Neural cell (in vitro differentiated cells): ENCODE measurements at regions not wholly inside any gene's neighbourhood (a gene's known extent, or its start where the extent isn't known, plus 50 kb on each side); places are given as distances from the start of the nearest gene placed in this dataset.

Experiments used
- H2AFZ ChIP-seq: fragments of 200-600, 300-800 bp; sonication (generic), shearing (Covaris generic); 2 replicates; pipeline ENCODE4 v1.6.0; 2014; ENCODE audit warnings: low read depth, mild to moderate bottlenecking, antibody characterized with exemption, low read length, moderate library complexity
- H3F3A ChIP-seq: fragments of 200-600 bp; shearing (Covaris generic); 2 replicates; pipeline ENCODE4 v1.6.1; 2016; ENCODE audit warnings: mild to moderate bottlenecking, moderate library complexity, mixed read lengths, antibody characterized with exemption, low read length; ENCODE audit not compliant: insufficient read depth, poor library complexity, severe bottlenecking
- H3K27ac ChIP-seq: fragments of 200-600, 300-800 bp; sonication (generic), shearing (Covaris generic); 2 replicates; pipeline ENCODE4 v1.5.1; 2014; ENCODE audit warnings: mild to moderate bottlenecking, low read length, moderate library complexity
- H3K27me3 ChIP-seq: fragments of 300-800, 200-600 bp; sonication (generic), shearing (Covaris generic); 2 replicates; pipeline ENCODE4 v1.6.0; 2014; ENCODE audit warnings: mild to moderate bottlenecking, low read depth, low read length, moderate library complexity; ENCODE audit not compliant: insufficient read depth
- H3K36me3 ChIP-seq: fragments of 300-800, 200-600 bp; sonication (generic), shearing (Covaris generic); 2 replicates; pipeline ENCODE4 v1.5.1; 2014; ENCODE audit warnings: mild to moderate bottlenecking, antibody characterized with exemption, low read length, moderate library complexity; ENCODE audit not compliant: insufficient read depth
- H3K4me2 ChIP-seq: fragments of 300-800, 200-600 bp; sonication (generic), shearing (Covaris generic); 2 replicates; pipeline ENCODE4 v1.6.0; 2014; ENCODE audit warnings: mild to moderate bottlenecking, low read length
- H3K4me3 ChIP-seq: fragments of 300-800, 200-600 bp; sonication (generic), shearing (Covaris generic); 2 replicates; pipeline ENCODE4 v1.5.1; 2014; ENCODE audit warnings: mild to moderate bottlenecking, low read length, moderate library complexity
- H3K79me2 ChIP-seq: fragments of 200-600 bp; shearing (Covaris generic); replicated peaks from 2 replicates; pipeline ENCODE4 v1.6.0; 2014; ENCODE audit warnings: mild to moderate bottlenecking, low read length, moderate library complexity; ENCODE audit not compliant: insufficient read depth
- H3K9ac ChIP-seq: fragments of 300-800, 200-600 bp; sonication (generic), shearing (Covaris generic); 2 replicates; pipeline ENCODE4 v1.6.1; 2016; ENCODE audit warnings: mild to moderate bottlenecking, low read length, mixed read lengths
- H3K9me2 ChIP-seq: fragments of 200-600 bp; shearing (Covaris generic); 2 replicates; pipeline ENCODE4 v1.6.1; 2016; ENCODE audit warnings: mild to moderate bottlenecking, low read length, mixed read lengths; ENCODE audit not compliant: insufficient read depth
- H3K9me3 ChIP-seq: fragments of 200-600, 300-800 bp; sonication (generic), shearing (Covaris generic); 2 replicates; pipeline ENCODE4 v1.6.1; 2016; ENCODE audit warnings: mild to moderate bottlenecking, mixed run types, low read length, moderate library complexity, mixed read lengths
- H4K20me1 ChIP-seq: fragments of 200-600 bp; shearing (Covaris generic); 2 replicates; pipeline ENCODE4 v1.6.1; 2016; ENCODE audit warnings: mild to moderate bottlenecking, mixed run types; ENCODE audit not compliant: insufficient read depth
- EP300 ChIP-seq: fragments of 450-650 bp; conservative IDR thresholded peaks from 2 replicates; pipeline ENCODE4 v1.6.1; 2014; ENCODE audit warnings: antibody characterized with exemption, mild to moderate bottlenecking, moderate library complexity; ENCODE audit not compliant: poor library complexity, severe bottlenecking
- EZH2 ChIP-seq: fragments of 200-600, 300-800 bp; shearing (Covaris generic), sonication (generic); IDR thresholded peaks from 2 replicates; pipeline ENCODE4 v1.6.1; 2014; ENCODE audit warnings: antibody characterized with exemption, low read length, borderline replicate concordance, mild to moderate bottlenecking; ENCODE audit not compliant: insufficient read depth, poor library complexity, severe bottlenecking
- MXI1 ChIP-seq: fragments of 450-650 bp; conservative IDR thresholded peaks from 2 replicates; pipeline ENCODE4 v1.6.1; 2014; ENCODE audit warnings: antibody characterized with exemption, mild to moderate bottlenecking; ENCODE audit not compliant: poor library complexity, severe bottlenecking
- POLR2AphosphoS5 ChIP-seq: IDR thresholded peaks from 2 replicates; pipeline ENCODE4 v1.6.1; 2012
- RAD21 ChIP-seq: fragments of 450-650 bp; conservative IDR thresholded peaks from 2 replicates; pipeline ENCODE4 v1.6.1; 2014; ENCODE audit warnings: antibody characterized with exemption, mild to moderate bottlenecking, moderate library complexity
- SMC3 ChIP-seq: fragments of 450-650 bp; conservative IDR thresholded peaks from 2 replicates; pipeline ENCODE4 v1.6.1; 2014; ENCODE audit warnings: antibody characterized with exemption, mild to moderate bottlenecking, moderate library complexity; ENCODE audit not compliant: poor library complexity
- TAF1 ChIP-seq: IDR thresholded peaks from 2 replicates; pipeline ENCODE4 v1.6.1; 2012; ENCODE audit warnings: low read depth
- TF ChIP-seq, protein P1 (sequence below): fragments of 450-650 bp; IDR thresholded peaks from 2 replicates; pipeline ENCODE4 v1.5.1; 2014; ENCODE audit warnings: antibody characterized with exemption, mild to moderate bottlenecking, moderate library complexity; ENCODE audit not compliant: poor library complexity, severe bottlenecking

DNA sequence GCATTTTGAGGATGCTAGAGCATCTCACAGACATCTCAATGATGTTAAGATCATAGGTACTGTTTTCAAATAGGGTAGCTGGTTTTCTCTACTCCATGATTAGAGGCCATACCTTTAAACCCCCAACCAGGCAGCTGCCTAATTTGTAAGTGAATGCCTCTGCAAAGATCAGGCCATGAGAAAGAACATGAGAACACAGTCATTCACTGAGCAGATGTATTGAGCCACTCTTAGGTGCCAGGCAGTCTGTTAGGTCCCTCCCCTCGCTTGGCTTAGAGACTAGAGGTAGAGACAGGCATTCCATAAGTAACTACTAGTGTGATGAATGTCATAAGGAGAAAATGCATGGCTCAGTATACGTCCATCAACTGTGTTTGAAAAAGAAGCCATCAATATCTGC lies 410.0 kb downstream of the FGF9 start:
- Histone ChIP-seq H3K9ac (no peak overlapping the region), H2AFZ (no peak overlapping the region), H3K27ac (no peak overlapping the region), H4K20me1 (no peaks in the 10 kb centered on the region), H3K79me2 (no peaks in the 10 kb centered on the region), H3F3A (no peaks in the 10 kb centered on the region), H3K4me2 (no peak overlapping the region), H3K4me3 (no peak overlapping the region), H3K9me2 (no peaks in the 10 kb centered on the region), H3K27me3 (no peaks in the 10 kb centered on the region), H3K9me3 (no peaks in the 10 kb centered on the region), H3K36me3 (no peaks in the 10 kb centered on the region)
- TF ChIP-seq TAF1 (no peak), RAD21 (no peak), MXI1 (no peak), EZH2 (no peak), SMC3 (no peak)
- TF ChIP-seq, protein P1, sequence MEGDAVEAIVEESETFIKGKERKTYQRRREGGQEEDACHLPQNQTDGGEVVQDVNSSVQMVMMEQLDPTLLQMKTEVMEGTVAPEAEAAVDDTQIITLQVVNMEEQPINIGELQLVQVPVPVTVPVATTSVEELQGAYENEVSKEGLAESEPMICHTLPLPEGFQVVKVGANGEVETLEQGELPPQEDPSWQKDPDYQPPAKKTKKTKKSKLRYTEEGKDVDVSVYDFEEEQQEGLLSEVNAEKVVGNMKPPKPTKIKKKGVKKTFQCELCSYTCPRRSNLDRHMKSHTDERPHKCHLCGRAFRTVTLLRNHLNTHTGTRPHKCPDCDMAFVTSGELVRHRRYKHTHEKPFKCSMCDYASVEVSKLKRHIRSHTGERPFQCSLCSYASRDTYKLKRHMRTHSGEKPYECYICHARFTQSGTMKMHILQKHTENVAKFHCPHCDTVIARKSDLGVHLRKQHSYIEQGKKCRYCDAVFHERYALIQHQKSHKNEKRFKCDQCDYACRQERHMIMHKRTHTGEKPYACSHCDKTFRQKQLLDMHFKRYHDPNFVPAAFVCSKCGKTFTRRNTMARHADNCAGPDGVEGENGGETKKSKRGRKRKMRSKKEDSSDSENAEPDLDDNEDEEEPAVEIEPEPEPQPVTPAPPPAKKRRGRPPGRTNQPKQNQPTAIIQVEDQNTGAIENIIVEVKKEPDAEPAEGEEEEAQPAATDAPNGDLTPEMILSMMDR = no peak

DNA sequence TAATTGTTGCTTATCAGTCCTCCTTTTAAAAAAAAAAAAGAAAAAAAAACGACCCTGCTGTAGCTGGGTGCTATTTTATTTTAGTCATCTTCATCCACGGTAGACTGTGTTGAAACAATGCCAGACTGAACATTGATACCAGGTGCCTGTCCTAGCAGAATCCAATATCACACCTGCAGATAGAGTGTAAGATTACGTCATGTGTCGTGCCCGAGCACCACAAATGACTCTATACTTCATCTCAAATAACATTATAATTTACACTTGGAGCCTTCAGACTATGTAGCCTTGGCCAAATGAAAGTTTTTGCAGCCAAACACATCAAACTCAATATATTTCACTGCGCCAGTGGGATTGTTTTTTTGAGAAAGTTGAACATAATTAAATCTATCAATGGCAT lies 410.6 kb downstream of the FGF9 start:
- no peaks in the 10 kb centered on the region for H3K79me2 ChIP-seq
- H3K4me3 ChIP-seq = no peak overlapping the region
- H4K20me1 ChIP-seq = no peaks in the 10 kb centered on the region
- H3K27ac ChIP-seq = no peak overlapping the region
- H3F3A ChIP-seq = no peaks in the 10 kb centered on the region
- H3K27me3 ChIP-seq = no peaks in the 10 kb centered on the region
- no peaks in the 10 kb centered on the region for H3K36me3 ChIP-seq
- H3K9me3 ChIP-seq = no peaks in the 10 kb centered on the region
- no peak overlapping the region for H3K4me2 ChIP-seq
- no peak overlapping the region for H2AFZ ChIP-seq
- H3K9ac ChIP-seq = no peak overlapping the region
- no peak for TF ChIP-seq EP300
- no peak for TF ChIP-seq MXI1
- no peak for TF ChIP-seq POLR2AphosphoS5
- no peak for TF ChIP-seq RAD21
- no peaks in the 10 kb centered on the region for H3K9me2 ChIP-seq

DNA sequence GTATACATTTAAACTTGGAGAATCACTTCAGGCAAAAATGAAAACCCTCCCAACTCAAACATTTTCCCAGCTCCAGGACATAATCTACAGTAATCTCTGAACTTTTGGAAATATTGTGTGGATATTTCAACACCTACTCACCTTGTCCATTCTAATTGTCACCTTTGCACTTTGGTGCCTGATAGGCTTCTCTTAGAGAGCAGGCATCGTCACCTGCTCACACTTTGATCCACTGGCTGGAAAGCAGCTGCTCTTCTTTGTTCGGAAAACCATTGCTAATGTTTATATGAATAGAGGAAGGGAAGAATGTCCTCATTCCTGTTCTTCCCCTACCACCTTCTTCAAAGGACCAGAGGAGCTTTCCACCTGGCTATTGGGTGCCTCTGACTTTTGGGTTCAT lies 411.2 kb downstream of the FGF9 start:
- Histone ChIP-seq H2AFZ (no peak overlapping the region), H3K9me2 (no peaks in the 10 kb centered on the region), H4K20me1 (no peaks in the 10 kb centered on the region)

More for the DNA sequence above, 411.2 kb downstream of the FGF9 start:
- H3K4me2 ChIP-seq = no peak overlapping the region
- no peaks in the 10 kb centered on the region for H3F3A ChIP-seq
- no peaks in the 10 kb centered on the region for H3K9me3 ChIP-seq
- H3K27me3 ChIP-seq = no peaks in the 10 kb centered on the region
- H3K79me2 ChIP-seq = no peaks in the 10 kb centered on the region
- TF ChIP-seq, protein P1 = no peak
- TF ChIP-seq SMC3 (no peak), EP300 (no peak)
- no peak overlapping the region for H3K27ac ChIP-seq
- H3K4me3 ChIP-seq = no peak overlapping the region
- H3K36me3 ChIP-seq = no peaks in the 10 kb centered on the region
- H3K9ac ChIP-seq = no peak overlapping the region
